HG03060 (cell line): ENCODE measurements at regions not wholly inside any gene's neighbourhood (a gene's known extent, or its start where the extent isn't known, plus 50 kb on each side); places are given as distances from the start of the nearest gene placed in this dataset.

Source experiments
- ATAC-seq: cut with Tn5 transposase; IDR thresholded peaks from one replicate; pipeline ENCODE4 v1.9.1; 2021; ENCODE audit warnings: low read depth, moderate number of reproducible peaks; ENCODE audit not compliant: unreplicated experiment

DNA sequence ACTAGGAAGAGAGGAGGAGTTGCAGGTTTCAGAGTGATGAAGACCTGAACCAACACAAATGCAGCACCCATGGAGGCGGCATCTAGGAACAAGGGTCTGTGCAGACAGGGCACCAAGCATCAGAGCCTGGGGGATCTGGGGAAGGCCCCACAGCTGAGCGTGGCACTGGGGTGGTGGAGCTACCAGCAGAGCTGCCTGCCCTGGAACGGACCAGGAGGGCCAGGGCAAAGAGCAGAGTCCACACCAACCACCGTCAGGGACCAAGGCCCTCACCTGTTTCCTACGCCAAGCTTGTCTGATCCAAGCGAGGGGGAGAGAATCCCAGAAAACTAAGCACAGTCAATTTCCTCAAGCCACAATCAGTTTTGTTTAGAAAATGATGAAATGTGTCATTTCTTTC is 79.0 kb upstream of the SYT6 start:
- no peak for ATAC-seq

DNA sequence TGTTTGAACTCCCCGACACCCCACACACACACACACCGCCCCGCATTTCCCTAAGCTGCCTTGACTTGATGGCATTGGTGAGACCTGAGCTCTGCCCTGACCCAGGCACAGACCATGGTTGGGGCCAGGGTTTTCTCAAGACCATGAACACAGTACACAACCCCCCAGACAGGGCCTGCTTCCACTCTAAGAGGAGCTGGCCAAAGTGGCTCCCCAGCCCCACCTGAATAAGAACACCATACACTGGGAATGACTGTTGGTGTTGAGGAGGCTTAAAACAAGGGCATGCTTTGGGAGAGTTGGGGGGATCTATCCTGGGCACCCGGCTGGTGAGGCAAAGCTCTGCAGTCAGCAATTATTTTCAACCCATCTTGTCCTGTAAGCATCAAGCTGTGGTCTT is 77.6 kb upstream of the SYT6 start:
- ATAC-seq, result no peak

DNA sequence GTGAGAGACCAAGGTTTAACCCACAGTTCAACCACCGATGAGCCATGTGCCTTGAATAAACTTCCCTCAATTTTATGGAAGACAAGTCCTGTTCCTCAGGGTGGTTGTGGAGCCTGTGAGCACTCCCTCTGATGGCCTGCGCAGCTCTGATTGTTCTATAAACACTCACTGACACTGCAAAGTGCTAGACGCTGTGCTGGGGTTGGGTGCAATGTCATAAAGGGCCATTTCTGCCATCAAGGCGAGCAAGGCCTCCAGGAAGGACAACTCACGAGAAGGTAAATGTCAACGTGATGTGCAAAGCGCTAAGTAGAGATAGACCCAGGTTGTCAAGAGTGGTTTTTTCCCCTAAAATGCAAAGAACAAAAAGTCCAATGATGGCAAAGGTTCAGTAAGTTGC is 75.7 kb upstream of the SYT6 start:
- no peak for ATAC-seq

DNA sequence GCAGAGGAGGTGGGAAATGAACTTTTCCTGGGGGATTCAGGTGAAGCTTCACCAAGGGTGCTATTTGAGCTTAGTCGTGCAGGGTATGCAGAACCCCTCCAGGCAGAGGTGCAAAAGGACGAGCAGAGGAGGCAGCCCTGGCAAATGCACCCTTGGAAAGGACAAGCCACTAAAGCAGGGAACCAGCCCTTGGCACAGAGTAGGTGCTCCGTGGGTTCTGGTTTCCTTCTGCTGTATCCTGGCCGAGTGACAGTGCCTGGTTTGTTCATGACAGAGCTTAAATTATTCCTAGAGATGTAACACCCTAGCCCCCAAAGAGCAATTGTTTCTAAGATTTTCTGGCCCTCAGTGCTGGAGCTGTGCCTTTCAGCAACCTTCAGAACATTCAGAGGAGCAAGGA is 73.4 kb upstream of the SYT6 start:
- ATAC-seq, result no peak

DNA sequence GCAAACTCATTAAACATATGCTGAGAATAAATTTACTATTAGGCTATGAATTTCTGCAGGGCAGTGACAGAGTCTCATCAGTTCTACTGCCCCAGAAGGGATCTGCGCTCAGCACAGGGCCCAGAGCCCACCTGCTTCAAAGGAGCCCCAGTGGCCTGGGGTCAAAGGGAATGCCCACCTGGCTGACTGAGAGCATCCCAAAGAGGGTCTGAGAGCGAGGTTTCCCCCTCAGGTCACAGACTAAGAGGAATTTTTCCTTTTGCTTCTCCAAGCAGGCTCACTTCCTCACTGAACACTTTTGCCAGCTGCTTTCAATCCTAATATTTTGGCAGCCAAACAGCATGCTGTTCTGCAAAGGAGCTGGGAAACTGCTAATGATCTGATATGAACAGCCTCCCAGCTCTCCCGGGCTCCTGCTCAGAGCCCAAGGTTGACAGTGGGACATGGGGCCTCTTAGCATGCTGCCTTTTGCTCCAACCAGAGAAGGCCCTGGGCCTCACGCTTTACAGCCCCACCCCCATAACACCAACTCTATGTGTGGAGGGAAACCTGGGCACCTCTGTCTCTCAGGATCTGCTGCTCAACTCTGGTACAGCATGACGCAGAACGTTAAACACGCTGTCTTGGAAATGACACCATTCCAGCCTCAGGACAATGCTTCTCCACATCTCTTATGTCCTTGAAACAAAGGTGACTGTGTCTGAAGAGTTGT is 70.7 kb upstream of the SYT6 start:
- ATAC-seq, result no peak

DNA sequence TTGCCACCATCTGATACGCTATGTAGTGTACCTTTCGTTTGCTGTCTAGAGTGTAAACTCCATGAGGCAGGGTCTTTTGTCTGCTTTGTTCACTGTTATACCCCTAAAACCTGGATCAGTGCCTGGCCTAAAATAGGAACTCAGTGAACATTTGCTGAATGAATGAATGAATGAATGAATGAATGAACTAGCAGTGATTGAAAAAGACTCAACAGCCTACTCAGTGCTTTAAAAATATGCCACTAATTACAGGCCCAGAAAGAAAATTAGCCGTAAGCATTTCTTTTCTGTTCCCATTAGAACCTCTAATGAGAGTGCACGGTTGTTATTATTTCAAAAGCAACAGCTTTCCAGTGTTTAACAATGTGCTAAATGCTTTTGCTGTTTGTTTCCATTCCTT is 69.3 kb upstream of the SYT6 start:
- ATAC-seq, result no peak

DNA sequence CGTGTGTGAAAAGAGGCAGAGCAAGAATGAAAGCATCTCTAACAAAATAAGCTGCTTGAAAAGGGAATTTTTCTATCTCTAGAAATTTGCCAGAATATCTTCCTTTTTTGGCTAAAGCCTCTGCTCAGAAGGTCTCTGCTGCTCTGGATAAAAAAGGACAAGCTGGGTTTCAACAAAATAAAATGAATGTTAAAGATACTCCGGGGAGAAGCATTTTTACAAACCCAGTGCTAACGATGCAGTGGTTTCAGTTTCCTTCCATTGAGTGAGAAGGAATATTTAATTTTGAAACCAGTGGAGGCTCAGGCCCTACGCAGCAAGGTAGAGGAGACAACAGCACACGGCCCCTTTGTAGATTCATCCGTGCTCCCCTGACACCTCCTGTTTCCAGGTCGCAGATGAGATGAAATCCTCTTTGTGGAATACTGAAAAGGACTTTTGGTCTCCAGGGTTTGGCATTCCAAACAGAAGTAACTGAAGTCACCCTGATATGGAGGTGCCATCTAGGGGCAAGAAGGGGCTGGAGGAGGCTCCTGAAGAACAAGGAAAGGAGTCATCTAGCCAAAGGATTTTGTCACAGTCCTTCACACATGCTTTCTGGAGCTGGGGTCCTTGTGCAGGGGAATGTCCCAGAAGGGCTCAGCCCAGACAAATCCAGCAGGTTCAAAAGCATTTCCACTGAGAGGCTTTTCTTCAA is 65.7 kb upstream of the SYT6 start:
- ATAC-seq, result no peak

DNA sequence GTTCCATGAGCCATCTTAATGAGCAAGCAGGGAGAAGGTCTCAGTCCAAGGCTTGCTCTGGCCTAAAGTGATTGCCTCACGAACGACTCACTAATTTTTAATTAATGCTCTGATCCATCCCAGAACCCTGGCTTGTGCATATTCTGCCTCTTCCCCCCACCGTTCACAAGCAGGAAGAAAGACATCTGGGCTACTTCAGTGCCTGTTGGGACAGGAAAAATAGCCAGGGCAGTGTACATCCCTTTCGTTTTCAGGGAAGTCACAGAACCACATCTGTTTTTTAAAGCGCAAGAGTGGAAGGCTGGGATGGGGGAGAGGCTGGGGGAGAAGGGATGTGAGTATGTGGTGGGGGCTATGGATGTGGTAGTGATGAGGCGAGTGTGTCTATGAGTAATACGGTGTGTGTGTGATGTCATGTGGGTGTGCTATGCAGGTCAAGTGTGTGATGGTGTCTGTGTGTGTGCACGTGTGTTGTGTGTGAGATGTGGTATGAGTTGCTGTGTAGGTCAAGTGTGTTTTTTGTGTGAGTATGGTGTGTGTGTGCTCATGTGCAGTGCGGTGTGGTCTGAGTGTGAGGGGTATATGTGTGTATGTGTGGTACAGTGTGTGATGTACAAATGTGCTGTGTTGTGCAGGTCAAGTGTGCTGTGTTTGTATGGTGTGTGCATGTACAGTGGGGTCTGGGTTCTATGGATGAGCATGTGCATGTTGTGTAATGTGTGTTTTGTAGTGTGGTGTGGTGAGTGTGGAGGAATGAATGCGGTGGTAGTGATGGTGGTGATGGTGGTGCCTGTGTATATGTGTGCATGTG is 64.9 kb upstream of the SYT6 start:
- ATAC-seq, result no peak

DNA sequence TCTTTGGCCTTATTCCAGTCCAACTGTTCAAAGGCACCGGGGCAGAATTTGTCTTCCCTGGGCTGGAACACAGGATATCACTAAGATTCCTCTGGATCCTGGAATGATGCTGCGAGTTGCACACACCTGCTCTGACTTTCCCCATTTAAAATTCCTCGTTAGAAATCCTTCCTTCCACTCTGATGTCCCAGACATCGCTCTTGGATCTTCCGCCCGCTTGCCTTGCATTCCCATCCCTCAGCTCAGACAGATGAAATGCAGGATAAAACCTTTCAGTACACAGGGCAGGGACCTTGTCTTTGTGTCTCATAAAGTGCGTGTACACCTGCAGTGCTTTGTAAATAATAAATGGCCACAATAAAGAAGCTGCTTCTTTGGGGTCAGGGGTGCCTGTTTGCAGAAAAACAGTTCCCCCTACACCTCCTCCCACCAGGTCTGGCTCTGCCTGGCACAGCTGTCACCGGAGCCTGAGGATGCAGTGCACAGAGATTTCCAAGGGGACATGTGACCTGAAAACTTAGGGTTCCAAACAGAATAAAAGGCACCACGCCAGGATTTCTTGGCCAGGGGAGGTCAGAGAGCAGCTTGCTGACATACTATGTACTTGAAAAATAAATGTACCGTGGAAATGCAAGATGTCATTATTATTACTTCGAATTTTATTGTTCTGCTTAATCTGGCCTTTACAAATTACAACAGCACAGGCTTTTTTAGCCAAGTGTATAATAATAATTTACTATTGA is 62.9 kb upstream of the SYT6 start:
- ATAC-seq, result no peak

DNA sequence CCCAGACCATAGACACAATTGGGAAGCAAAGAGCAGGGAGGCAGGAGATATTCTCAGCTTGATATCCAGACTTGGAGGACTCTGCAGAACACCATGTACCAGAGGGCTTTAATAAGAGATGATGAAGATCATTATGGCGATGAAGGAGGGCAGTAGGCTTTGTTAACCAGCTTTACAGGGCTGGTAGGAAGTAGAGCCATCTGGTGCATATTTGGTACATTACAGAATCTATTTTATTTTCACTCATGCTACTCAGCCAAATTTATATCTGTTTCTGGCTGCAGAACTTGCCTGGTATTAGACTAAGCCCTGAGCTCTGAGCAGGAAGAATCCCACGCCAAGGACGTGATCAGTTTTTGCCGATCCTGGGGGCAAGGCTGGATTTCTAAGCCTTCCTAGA is 61.8 kb upstream of the SYT6 start:
- ATAC-seq, result no peak

DNA sequence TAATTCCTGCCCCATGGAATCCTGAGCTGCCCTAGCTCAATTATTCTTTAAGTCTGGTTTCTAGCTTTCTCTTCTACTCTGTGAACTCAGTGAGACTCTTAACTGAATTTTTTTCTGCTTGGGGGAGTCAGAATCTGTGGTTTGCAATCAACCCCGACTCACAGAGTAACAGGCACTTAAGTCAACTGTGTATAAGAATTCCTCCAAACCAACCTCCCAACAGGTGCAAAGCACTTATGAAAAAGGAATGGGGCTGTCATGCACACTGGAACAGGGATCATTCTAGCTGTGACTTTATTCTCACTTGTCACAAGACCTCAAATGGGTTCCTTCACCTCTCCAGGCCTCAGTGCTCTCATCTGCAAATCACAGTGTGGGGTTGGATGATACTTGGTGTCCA is 60.3 kb upstream of the SYT6 start:
- ATAC-seq, result no peak

DNA sequence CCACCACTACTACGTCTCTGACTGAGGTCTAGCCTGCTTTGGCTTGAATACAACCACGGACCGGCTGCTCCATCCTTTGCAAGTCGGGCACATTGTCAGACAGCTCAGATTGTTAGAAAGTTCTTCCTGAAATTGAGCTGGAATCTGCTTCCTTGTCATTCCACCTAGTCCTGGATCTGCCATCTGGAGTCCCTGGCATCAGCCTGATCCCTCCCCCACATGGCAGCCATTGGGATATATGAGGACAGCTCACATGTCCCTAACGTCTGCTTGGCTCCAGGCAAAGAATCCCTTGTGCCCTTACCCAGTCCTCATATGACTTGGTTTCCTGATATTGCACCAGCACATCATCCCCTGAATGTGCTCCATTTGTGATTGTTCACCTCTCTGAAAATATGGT is 56.3 kb upstream of the SYT6 start:
- no peak for ATAC-seq

DNA sequence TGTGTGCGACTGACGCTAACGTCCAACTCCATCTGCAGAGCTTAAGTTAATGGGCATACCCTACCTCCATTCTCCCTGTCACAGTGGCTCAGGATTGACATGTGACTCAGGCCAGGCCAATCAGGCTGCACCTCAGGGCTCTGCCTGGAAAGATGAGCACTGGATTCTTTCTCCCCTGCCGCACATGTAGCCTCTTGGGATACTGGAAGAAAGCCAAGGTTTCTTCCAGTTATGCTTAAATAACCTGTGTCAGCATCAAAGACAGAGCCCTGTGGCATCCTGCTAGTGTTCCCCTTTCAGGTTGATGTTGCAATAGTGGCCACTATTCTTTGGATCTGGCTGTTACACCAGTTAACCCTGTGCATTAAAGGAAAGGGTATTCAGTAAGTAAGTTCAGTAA is 55.0 kb upstream of the SYT6 start:
- ATAC-seq, result no peak

DNA sequence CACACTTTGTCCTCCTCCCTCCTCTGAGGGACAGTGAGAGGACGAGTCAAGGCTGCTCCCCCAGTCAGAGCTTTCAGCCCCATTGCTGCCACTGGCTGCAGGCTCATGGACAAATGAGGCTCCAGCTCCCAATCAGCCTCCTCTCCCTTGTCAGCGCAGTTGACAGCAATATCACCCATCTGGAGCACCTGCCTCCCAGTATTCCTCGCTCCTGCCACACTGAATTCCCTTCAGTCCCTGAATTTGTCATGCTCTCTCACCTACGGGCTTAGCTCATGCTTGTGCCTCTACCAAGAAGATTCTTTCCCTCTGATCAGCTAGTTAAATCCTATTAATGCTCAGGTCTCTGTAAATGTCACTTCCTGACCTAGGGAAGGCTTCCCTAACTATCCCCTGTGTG is 54.4 kb upstream of the SYT6 start:
- ATAC-seq, result no peak

DNA sequence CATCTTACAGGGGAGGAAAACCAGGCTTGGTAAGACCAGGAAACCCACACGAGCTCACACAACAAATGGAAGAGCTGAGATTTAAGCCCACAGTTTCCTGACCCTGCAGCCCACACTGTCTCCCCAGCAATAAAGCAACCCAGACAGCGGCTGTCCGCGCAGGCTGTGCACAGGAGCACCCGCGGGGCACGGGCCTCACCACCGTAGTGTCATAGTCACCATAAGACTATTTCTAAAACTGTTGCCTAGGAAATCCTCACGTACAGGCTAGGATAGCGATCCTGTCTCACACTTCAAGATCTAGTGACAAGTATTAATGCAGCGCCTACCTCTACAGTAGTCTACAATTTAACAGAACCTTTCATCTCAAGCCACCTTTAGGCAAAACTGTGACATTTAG is 54.0 kb upstream of the SYT6 start:
- no peak for ATAC-seq

DNA sequence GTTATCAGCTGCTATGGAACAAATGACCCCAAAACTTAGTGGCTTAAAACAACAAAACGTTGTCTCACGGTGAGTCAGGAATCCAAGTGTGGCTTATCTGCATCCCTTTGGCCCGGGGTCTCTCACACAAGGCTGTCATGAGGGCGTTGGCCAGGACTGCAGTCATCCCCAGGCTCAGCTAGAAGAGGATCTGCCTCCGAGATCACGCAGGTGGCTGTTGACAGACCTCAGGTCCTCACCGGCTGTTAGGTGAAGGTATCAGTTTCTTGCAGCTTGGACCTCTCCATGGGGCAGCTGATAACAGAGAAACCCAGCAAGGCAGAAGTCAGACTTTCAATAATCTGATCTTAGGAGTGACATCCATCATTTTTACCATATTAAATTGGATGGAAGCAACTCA is 52.7 kb upstream of the SYT6 start:
- no peak for ATAC-seq

DNA sequence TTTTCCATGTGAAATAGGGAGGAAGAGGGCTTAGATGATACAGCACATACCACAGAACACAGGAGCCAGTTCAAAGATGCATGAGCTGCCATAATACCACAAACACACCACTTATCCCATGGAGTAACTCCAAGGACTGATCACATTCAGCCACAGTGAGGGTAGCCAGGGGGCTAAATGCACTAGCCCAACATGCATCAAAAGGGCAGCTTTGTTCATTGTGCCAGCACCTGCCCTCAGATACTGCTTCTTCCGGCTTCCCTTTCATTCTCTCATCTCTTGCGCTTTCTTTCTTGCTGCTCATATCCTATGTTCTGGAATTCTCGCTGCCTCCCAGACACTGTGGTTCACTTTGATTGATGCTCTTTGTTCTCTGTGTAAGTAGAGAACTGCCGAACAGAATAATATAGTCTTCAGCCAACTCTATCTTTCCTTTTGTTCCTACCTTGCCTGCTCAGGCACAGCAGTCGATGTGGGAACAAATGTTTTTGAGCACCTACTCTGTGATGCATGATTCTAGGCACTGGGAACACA is 50.0 kb upstream of the SYT6 start:
- no peak for ATAC-seq
